Endothelial cell (in vitro differentiated cells): ENCODE measurements at regions not wholly inside any gene's neighbourhood (a gene's known extent, or its start where the extent isn't known, plus 50 kb on each side); places are given as distances from the start of the nearest gene placed in this dataset.

Experiments
- DNase-seq: peaks from one replicate; pipeline ENCODE4 v3.0.0; 2021; ENCODE audit warnings: low spot score
- H3K27ac Mint-ChIP-seq: one replicate; pipeline ENCODE4 v1.8.0; 2021; ENCODE audit warnings: mixed read lengths, inconsistent platforms; ENCODE audit not compliant: unreplicated experiment
- H3K27me3 Mint-ChIP-seq: one replicate; pipeline ENCODE4 v1.8.0; 2021; ENCODE audit warnings: mild to moderate bottlenecking, moderate library complexity, mixed read lengths, inconsistent platforms; ENCODE audit not compliant: unreplicated experiment
- H3K36me3 Mint-ChIP-seq: one replicate; pipeline ENCODE4 v1.8.0; 2021; ENCODE audit warnings: mild to moderate bottlenecking, low read depth, mixed read lengths, inconsistent platforms; ENCODE audit not compliant: unreplicated experiment
- H3K4me1 Mint-ChIP-seq: one replicate; pipeline ENCODE4 v1.8.0; 2021; ENCODE audit warnings: mild to moderate bottlenecking, mixed read lengths, inconsistent platforms; ENCODE audit not compliant: unreplicated experiment
- H3K4me3 Mint-ChIP-seq: one replicate; pipeline ENCODE4 v1.8.0; 2021; ENCODE audit warnings: mild to moderate bottlenecking, mixed read lengths, inconsistent platforms; ENCODE audit not compliant: unreplicated experiment
- H3K9me3 Mint-ChIP-seq: one replicate; pipeline ENCODE4 v1.8.0; 2021; ENCODE audit warnings: mixed read lengths, inconsistent platforms; ENCODE audit not compliant: unreplicated experiment
- CTCF ChIP-seq: fragments of 200-600 bp; sonication (generic); IDR thresholded peaks from one replicate; pipeline ENCODE4 v1.5.0; 2021; ENCODE audit warnings: antibody characterized with exemption; ENCODE audit not compliant: unreplicated experiment

DNA sequence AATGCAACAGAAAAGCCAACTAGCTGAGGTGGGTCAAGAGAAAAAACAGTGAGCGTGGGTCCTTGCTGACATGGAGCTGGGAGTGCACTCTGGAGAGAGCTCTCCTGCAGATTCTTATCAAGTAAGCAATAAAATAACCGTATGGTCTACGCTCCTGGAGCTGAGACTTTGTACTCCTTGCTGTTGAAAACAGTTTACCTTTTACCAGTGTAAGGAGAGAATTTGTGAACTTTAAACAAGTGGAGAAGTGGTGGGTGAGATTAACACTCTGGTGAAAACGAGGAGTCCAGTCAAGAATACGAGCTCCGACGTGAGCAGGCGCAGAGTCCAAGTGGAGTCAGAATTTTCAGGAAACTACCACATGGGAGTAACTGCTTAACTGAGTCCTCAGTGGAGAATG lies 156.1 kb upstream of the ERCC6L2 start:
- TF ChIP-seq CTCF = no peak
- Mint-ChIP-seq H3K27me3 (no peaks in the 10 kb centered on the region), H3K9me3 (peaks cover 5% of the 10 kb centered on the region), H3K4me3 (no peak overlapping the region), H3K27ac (no peak overlapping the region), H3K4me1 (peaks cover 16% of the 10 kb centered on the region), H3K36me3 (peaks cover 3% of the 10 kb centered on the region)
- no peak for DNase-seq

DNA sequence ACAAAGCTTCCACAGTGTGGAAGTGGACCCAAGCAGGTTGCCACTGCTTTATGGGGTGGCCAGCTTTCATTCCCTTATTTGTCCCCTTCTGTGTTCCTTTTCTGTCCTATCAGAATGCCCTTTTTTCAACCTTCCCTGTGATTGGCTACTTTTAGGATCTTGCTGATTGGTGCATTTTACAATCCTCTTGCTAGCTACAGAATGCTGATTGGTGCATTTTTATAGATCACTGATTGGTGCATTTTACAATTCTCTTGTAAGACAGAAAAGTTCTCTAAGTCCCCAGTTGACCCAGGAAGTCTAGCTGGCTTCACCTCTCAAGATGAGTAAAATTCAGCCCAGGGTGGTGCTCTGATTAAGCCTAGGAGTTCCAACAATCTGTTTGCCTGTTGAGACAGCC lies 157.2 kb upstream of the ERCC6L2 start:
- Mint-ChIP-seq H3K27ac (no peak overlapping the region), H3K9me3 (peaks cover 5% of the 10 kb centered on the region), H3K27me3 (no peaks in the 10 kb centered on the region), H3K36me3 (peaks cover 3% of the 10 kb centered on the region), H3K4me3 (no peak overlapping the region), H3K4me1 (peaks cover 12% of the 10 kb centered on the region)
- no peak for TF ChIP-seq CTCF
- DNase-seq = no peak

GRCh38 chr9:95715868-95716435 lies 159.5 kb upstream of the ERCC6L2 start:
- no peak for TF ChIP-seq CTCF
- Mint-ChIP-seq H3K36me3 (peaks cover 3% of the 10 kb centered on the region), H3K27ac (no peak overlapping the region), H3K4me1 (no peaks in the 10 kb centered on the region), H3K27me3 (no peaks in the 10 kb centered on the region), H3K4me3 (no peak overlapping the region), H3K9me3 (peaks cover 5% of the 10 kb centered on the region)
- no peak for DNase-seq

GRCh38 chr9:95710446-95710845 lies 165.0 kb upstream of the ERCC6L2 start:
- Mint-ChIP-seq H3K27me3 (no peaks in the 10 kb centered on the region), H3K4me3 (no peak overlapping the region), H3K4me1 (no peaks in the 10 kb centered on the region), H3K36me3 (peaks cover 1% of the 10 kb centered on the region), H3K9me3 (peaks cover 3% of the 10 kb centered on the region), H3K27ac (no peak overlapping the region)
- TF ChIP-seq CTCF = no peak
- no peak for DNase-seq

DNA sequence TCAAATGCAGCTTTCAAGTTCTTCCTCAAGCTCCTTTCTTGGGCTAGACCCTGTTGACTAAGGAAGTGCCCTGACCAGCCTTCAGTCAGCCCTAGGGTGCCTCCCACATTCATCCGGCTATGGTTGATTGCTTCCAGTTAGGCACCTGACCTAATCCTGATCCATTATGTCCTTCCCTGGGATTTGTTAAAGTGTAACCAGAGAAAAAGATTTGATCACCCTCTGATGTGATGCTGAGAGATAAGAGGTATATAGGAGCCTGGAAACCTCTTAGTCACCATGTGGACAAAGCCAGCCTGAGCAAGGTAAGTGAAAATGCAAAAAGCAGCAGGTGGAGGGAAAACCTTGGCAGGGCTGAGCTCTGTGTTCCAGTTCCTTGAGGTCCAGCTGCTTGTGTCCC lies 178.8 kb upstream of the ERCC6L2 start:
- H3K9me3 Mint-ChIP-seq = no peaks in the 10 kb centered on the region
- no peak overlapping the region for H3K27ac Mint-ChIP-seq
- H3K4me3 Mint-ChIP-seq = no peak overlapping the region
- TF ChIP-seq CTCF = no peak
- H3K36me3 Mint-ChIP-seq = no peaks in the 10 kb centered on the region
- H3K4me1 Mint-ChIP-seq = no peaks in the 10 kb centered on the region
- DNase-seq = no peak
- peaks cover 2% of the 10 kb centered on the region for H3K27me3 Mint-ChIP-seq
